Spleen (tissue), 11 donors: ENCODE measurements at regions not wholly inside any gene's neighbourhood (a gene's known extent, or its start where the extent isn't known, plus 50 kb on each side); places are given as distances from the start of the nearest gene placed in this dataset.
"Not testable (repeated sequence)": the region's sequence is repeated elsewhere in the genome, so short reads cannot be mapped to it uniquely, and the experiment has no call there.

Experiments
- DNase-seq: peaks from one replicate; pipeline ENCODE4 v3.0.0-alpha.2; 2020
- H3K27ac ChIP-seq, 8 donors: fragments of 200-600 bp; sonication (generic) in 7 of 8; 1 replicate in 4 of 8; 2 replicates in 4 of 8; pipeline versions ENCODE4 v1.5.0 to v1.8.0; 2016 to 2021; ENCODE audit warnings: inconsistent platforms in 4 of 8, mild to moderate bottlenecking in 4 of 8, moderate library complexity in 1 of 8
- H3K27me3 ChIP-seq, 7 donors: fragments of 200-600 bp; sonication (generic) in 6 of 7; replicated peaks in 1 of 7; 1 replicate in 4 of 7; 2 replicates in 3 of 7; pipeline versions ENCODE4 v1.5.0 to v1.8.0; 2016 to 2021; ENCODE audit warnings: inconsistent platforms in 3 of 7, mild to moderate bottlenecking in 1 of 7
- H3K36me3 ChIP-seq, 6 donors: fragments of 200-600 bp; sonication (generic) in 5 of 6; 1 replicate in 4 of 6; 2 replicates in 2 of 6; pipeline versions ENCODE4 v1.5.0 to v1.8.0; 2016 to 2021; ENCODE audit warnings: inconsistent platforms in 2 of 6
- H3K4me1 ChIP-seq, 6 donors: fragments of 200-600 bp; sonication (generic) in 5 of 6; 1 replicate in 3 of 6; 2 replicates in 3 of 6; pipeline versions ENCODE4 v1.5.0 to v1.8.0; 2016 to 2021; ENCODE audit warnings: inconsistent platforms in 3 of 6
- H3K4me3 ChIP-seq, 8 donors: fragments of 200-600 bp; sonication (generic) in 7 of 8; 1 replicate in 4 of 8; 2 replicates in 4 of 8; pipeline versions ENCODE4 v1.5.0 to v1.8.0; 2016 to 2021; ENCODE audit warnings: inconsistent platforms in 4 of 8, mild to moderate bottlenecking in 4 of 8, moderate library complexity in 2 of 8
- H3K9me3 ChIP-seq, 8 donors: fragments of 200-600 bp; sonication (generic) in 7 of 8; 1 replicate in 4 of 8; 2 replicates in 4 of 8; pipeline versions ENCODE4 v1.5.0 to v1.8.0; 2016 to 2021; ENCODE audit warnings: inconsistent platforms in 4 of 8
- POLR2A ChIP-seq, 3 donors: fragments of 450-650 bp; IDR thresholded peaks; one replicate each; pipeline ENCODE4 v1.5.1; 2017; ENCODE audit warnings: antibody characterized with exemption in 3 of 3, mild to moderate bottlenecking in 1 of 3
- POLR2AphosphoS5 ChIP-seq, 3 donors: sonication (generic); formaldehyde crosslinking; IDR thresholded peaks; one replicate each; pipeline ENCODE4 v1.5.1; 2017; ENCODE audit warnings: antibody characterized with exemption in 3 of 3
- WGBS, 5 donors: extraction: QIAGEN DNeasy Blood & Tissue Kit in 3 of 5; methylation state at CpG; one replicate each; pipeline versions ENCODE4 v1.1.5 to v1.1.7; 2013 to 2018; 5-methylcytosine and 5-hydroxymethylcytosine counted together
- intact Hi-C: fragments of 100-400 bp; cut with DNase I; formaldehyde crosslinking; loops from one replicate; pipeline ENCODE4 v1.15.0; 2023; ENCODE audit warnings: low total_unique reads
- TF ChIP-seq, protein P1 (sequence below), 11 experiments: fragments of 200-600 bp in 7 of 11; fragments of 450-650 bp in 4 of 11; sonication (generic) in 4 of 11; IDR thresholded peaks in 8 of 11; conservative IDR thresholded peaks in 3 of 11; 1 replicate in 7 of 11; 2 replicates in 4 of 11; pipeline versions ENCODE4 v1.4.0 to v1.8.0; 2016 to 2021; ENCODE audit warnings: antibody characterized with exemption in 11 of 11, inconsistent platforms in 4 of 11, mild to moderate bottlenecking in 1 of 11
- donor health status: healthy with polysubstance abuse.
- donor health status: DM: no; HTN: no; CAD: no; lungs with moderate emphysema.
- donor health status: DM: no; HTN: no; CAD: no.
- donor health status: Bipolar disorder and iron deficiency.
- donor health status: healthy.
- donor health status: DM: no; HTN: no; CAD: no.
- donor health status: DM: yes; HTN: yes; CAD: no.

DNA sequence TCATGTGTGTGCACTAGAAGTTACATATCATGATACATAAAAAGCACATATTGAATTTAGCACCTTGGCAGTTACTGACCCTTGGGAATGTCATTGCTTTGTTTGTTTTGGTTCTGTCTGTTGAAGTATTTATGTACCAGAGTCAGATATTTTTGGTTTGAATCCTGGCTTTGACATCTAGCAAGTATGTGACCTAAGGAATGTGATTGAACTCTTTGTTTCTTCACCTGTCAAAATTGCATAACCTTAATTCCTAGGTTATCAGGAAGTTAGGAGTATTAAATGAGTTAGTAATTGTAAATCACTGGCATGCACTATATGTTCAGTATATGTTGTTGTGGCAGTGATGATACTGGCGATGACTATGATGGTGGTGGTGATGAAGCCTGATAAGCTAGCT lies 1003.5 kb upstream of the NRXN1 start:
- WGBS, 5 donors = 84 to 100% (median 90%) methylated on average over 1 of the region's 1 CpG
- Histone ChIP-seq H3K9me3 (no peaks in the 10 kb centered on the region), H3K27me3 (no peaks in the 10 kb centered on the region), H3K27ac (no peak overlapping the region), H3K4me1 (no peaks in the 10 kb centered on the region), H3K4me3 (no peak overlapping the region), H3K36me3 (no peaks in the 10 kb centered on the region)
- intact Hi-C loops = no loop called here
- TF ChIP-seq, protein P1, sequence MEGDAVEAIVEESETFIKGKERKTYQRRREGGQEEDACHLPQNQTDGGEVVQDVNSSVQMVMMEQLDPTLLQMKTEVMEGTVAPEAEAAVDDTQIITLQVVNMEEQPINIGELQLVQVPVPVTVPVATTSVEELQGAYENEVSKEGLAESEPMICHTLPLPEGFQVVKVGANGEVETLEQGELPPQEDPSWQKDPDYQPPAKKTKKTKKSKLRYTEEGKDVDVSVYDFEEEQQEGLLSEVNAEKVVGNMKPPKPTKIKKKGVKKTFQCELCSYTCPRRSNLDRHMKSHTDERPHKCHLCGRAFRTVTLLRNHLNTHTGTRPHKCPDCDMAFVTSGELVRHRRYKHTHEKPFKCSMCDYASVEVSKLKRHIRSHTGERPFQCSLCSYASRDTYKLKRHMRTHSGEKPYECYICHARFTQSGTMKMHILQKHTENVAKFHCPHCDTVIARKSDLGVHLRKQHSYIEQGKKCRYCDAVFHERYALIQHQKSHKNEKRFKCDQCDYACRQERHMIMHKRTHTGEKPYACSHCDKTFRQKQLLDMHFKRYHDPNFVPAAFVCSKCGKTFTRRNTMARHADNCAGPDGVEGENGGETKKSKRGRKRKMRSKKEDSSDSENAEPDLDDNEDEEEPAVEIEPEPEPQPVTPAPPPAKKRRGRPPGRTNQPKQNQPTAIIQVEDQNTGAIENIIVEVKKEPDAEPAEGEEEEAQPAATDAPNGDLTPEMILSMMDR (IDR thresholded peaks at IDR 0.05 in 8 of 11, conservative IDR thresholded peaks at IDR 0.05 in 3 of 11) = no peak
- TF ChIP-seq POLR2AphosphoS5 (IDR thresholded peaks at IDR 0.05) (no peak), POLR2A (IDR thresholded peaks at IDR 0.05) (no peak)
- DNase-seq = no peak

- WGBS, 5 donors = 74 to 88% (median 80%) methylated on average over 2 of the region's 2 CpGs
- H3K4me3 ChIP-seq = no peak overlapping the region
- no peaks in the 10 kb centered on the region for H3K4me1 ChIP-seq
- H3K27me3 ChIP-seq = no peaks in the 10 kb centered on the region
- no peaks in the 10 kb centered on the region for H3K9me3 ChIP-seq
- intact Hi-C loops = no loop called here
- TF ChIP-seq, protein P1 (IDR thresholded peaks at IDR 0.05 in 8 of 11, conservative IDR thresholded peaks at IDR 0.05 in 3 of 11) = no peak
- TF ChIP-seq POLR2AphosphoS5 (IDR thresholded peaks at IDR 0.05) (no peak), POLR2A (IDR thresholded peaks at IDR 0.05) (no peak)
- no peak overlapping the region for H3K27ac ChIP-seq
- DNase-seq = no peak
- H3K36me3 ChIP-seq = no peaks in the 10 kb centered on the region
Observed at GRCh38 chr2:52034706-52035105, 1002.8 kb upstream of the NRXN1 start.

DNA sequence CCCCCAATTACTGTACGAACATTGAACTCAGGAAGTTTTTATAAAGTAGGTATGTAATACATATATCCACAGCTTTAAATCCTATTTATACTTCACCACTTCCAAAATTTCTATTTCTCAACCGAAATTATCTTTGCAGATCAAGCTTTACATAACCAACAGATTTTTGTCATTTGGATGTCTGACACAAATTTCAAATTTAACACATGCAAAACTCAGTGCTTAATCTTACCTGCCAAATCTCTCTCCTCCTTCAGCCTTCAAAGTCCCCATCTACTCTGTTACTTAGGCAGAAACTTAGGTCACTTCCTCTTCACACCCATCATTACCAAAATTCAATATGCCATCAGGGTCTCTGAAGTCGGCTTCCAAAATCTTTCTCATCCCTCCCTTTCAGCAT lies 990.1 kb upstream of the NRXN1 start:
- intact Hi-C loops = no loop called here
- Histone ChIP-seq H3K36me3 (no peaks in the 10 kb centered on the region), H3K27me3 (no peaks in the 10 kb centered on the region), H3K4me1 (no peaks in the 10 kb centered on the region), H3K9me3 (peaks cover 0 to 7% (median 4%) of the 10 kb centered on the region in 8 donors), H3K27ac (no peak overlapping the region), H3K4me3 (no peak overlapping the region)
- no peak for DNase-seq
- WGBS, 5 donors = 81 to 93% (median 82%) methylated on average over 3 of the region's 3 CpGs
- TF ChIP-seq POLR2AphosphoS5 (IDR thresholded peaks at IDR 0.05) (no peak), POLR2A (IDR thresholded peaks at IDR 0.05) (no peak)
- TF ChIP-seq, protein P1 (IDR thresholded peaks at IDR 0.05 in 8 of 11, conservative IDR thresholded peaks at IDR 0.05 in 3 of 11) = no peak

DNA sequence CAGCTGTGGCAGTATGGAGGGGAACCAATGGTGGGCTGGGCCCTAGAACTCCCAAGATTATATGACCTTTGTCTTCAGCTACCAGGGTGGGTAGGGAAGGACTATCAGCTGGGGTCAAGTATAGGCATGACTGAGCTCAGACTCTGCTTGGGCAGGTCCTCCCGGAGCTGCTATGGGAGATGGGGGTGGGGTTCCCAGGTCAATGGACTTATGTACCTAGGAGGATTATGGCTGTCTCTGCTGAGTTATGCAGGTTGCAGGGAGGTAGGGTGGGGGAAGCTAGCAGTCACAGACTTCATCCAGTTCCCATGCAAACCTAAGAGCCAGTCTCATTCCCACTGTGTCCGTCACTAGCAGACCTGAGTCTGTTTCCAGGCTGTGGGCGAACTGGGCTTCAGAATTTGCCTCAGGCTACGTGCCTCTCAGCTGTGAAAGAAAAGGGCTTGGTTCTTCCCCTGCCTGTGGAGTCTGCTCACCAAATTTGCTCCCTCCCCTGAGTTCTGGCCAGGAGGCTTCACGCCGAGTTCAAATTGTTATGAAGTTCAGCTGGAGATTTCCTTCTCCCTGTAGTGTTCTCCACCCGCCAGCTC lies 985.8 kb upstream of the NRXN1 start:
- no peak for TF ChIP-seq POLR2AphosphoS5 (IDR thresholded peaks at IDR 0.05)
- TF ChIP-seq POLR2A (IDR thresholded peaks at IDR 0.05) = no peak
- TF ChIP-seq, protein P1 (IDR thresholded peaks at IDR 0.05 in 8 of 11, conservative IDR thresholded peaks at IDR 0.05 in 3 of 11) = no peak
- WGBS, 5 donors = 88 to 95% (median 89%) methylated on average over 5 to 7 of the region's 7 CpGs

DNA sequence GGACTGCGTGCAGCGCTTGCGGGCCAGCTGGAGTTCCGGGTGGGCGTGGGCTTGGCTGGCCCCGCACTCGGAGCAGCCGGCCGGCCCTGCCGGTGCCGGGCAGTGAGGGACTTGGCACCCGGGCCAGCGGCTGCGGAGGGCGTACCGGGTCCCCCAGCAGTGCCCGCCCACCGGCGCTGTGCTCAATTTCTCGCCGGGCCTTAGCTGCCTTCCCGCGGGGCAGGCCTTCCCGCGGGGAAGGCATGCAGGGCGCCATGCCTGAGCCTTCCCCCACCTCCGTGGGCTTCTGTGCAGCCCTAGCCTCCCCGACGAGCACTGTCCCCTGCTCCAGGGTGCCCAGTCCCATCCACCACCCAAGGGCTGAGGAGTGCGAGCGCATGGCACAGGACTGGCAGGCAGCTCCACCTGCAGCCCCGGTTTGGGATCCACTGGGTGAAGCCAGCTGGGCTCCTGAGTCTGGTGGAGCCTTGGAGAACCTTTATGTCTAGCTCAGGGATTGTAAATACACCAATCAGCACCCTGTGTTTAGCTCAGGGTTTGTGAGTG lies 975.0 kb upstream of the NRXN1 start:
- DNase-seq, H3K27ac ChIP-seq, H3K27me3 ChIP-seq, H3K4me1 ChIP-seq, H3K4me3 ChIP-seq, intact Hi-C loops, H3K36me3 ChIP-seq: not testable (repeated sequence)
- 95 to 98% (median 96%) methylated on average over 8 to 32 of the region's 32 CpGs for WGBS, 5 donors
- H3K9me3 ChIP-seq = peaks cover 0 to 21% (median 10%) of the 10 kb centered on the region in 8 donors

More for the DNA sequence above, 985.8 kb upstream of the NRXN1 start:
- Histone ChIP-seq H3K4me3 (no peak overlapping the region), H3K4me1 (no peaks in the 10 kb centered on the region), H3K36me3 (no peaks in the 10 kb centered on the region), H3K9me3 (peaks cover 0 to 14% (median 4%) of the 10 kb centered on the region in 8 donors), H3K27ac (no peak overlapping the region), H3K27me3 (no peaks in the 10 kb centered on the region)
- intact Hi-C loops = no loop called here
- no peak for DNase-seq
